ENCODE measurements at regions not wholly inside any gene's neighbourhood (a gene's known extent, or its start where the extent isn't known, plus 50 kb on each side); places are given as distances from the start of the nearest gene placed in this dataset.

DNA sequence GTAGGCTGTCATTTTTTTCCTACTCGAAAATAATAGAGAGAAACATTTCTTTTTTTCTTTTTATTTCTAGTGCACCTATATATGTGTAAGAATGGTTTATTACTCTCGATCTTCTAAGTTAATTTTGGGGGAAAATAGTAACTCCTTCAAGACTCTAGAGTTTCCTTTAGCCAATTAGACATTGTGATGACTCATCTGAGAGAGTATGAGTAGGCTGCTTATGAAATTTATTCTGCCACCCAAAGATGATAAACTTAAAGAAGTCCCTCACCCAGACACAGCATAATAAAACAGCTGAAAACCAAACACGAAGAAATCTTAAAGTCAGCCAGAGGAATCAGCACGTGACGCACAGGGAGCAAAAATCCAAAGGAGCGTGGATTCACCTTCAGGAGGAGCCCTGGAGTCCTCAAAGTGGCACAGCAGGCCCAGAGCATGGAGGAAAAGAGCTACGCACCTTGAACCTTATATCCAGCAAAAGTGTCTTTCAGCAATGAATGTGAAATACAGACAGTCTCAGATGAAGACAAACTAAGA lies 81.9 kb downstream of the ERMARD start:
- Mint-ChIP-seq H3K4me1 (peaks cover 3% of the 10 kb centered on the region), H3K27ac (no peak overlapping the region), H3K36me3 (no peaks in the 10 kb centered on the region), H3K9me3 (peaks cover 13% of the 10 kb centered on the region), H3K4me3 (no peak overlapping the region), H3K27me3 (ENCODE audit: low read depth) (peaks cover 60% of the 10 kb centered on the region)
- DNase-seq (ENCODE audit: low spot score in 2 of 2, unreplicated experiment in 2 of 2): peak in 1 of 2 experiments; percentile 10
- TF ChIP-seq, protein P1, sequence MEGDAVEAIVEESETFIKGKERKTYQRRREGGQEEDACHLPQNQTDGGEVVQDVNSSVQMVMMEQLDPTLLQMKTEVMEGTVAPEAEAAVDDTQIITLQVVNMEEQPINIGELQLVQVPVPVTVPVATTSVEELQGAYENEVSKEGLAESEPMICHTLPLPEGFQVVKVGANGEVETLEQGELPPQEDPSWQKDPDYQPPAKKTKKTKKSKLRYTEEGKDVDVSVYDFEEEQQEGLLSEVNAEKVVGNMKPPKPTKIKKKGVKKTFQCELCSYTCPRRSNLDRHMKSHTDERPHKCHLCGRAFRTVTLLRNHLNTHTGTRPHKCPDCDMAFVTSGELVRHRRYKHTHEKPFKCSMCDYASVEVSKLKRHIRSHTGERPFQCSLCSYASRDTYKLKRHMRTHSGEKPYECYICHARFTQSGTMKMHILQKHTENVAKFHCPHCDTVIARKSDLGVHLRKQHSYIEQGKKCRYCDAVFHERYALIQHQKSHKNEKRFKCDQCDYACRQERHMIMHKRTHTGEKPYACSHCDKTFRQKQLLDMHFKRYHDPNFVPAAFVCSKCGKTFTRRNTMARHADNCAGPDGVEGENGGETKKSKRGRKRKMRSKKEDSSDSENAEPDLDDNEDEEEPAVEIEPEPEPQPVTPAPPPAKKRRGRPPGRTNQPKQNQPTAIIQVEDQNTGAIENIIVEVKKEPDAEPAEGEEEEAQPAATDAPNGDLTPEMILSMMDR (IDR thresholded peaks at IDR 0.05; ENCODE audit: unreplicated experiment): no peak

DNA sequence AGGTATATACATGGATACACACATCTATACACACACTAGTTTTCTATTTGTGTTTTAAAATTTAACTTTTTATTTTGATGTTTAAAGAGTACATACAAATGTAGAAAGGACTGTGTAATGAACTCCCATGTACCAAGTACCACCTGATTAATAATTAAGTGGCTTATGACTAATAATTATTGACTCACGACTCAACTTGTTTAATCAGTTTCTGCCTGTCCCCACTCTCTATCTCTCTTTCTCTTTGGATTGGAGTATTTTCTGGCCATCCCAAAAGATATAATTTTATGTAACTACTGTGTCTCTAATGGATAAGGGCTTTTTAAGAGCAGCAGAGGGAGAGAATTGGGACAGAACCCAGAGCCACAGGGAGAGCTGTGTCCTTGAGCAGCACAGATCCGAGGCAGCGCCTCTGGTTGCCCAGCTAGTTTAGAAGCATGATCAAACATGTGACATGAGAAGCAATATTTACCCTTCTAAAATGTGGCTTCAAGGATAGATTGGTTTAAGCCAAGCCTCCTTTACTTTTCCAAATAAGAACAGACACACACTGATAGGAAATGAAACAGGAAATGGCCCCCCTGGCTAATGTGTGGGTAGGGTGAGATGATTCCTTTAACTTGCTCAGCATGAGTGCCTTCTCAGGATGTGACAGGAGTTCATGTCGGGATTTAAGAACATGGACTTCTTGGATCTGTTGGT lies 81.0 kb downstream of the ERMARD start:
- peaks cover 62% of the 10 kb centered on the region for H3K27me3 Mint-ChIP-seq (ENCODE audit: low read depth)
- peak in 1 of 2 experiments; percentile 29 for DNase-seq (ENCODE audit: low spot score in 2 of 2, unreplicated experiment in 2 of 2)
- TF ChIP-seq, protein P1 (IDR thresholded peaks at IDR 0.05; ENCODE audit: unreplicated experiment): no peak
- H3K9me3 Mint-ChIP-seq: peaks cover 13% of the 10 kb centered on the region
- H3K4me3 Mint-ChIP-seq: no peak overlapping the region
- H3K36me3 Mint-ChIP-seq: no peaks in the 10 kb centered on the region
- peaks cover 3% of the 10 kb centered on the region for H3K4me1 Mint-ChIP-seq
- H3K27ac Mint-ChIP-seq: no peak overlapping the region

DNA sequence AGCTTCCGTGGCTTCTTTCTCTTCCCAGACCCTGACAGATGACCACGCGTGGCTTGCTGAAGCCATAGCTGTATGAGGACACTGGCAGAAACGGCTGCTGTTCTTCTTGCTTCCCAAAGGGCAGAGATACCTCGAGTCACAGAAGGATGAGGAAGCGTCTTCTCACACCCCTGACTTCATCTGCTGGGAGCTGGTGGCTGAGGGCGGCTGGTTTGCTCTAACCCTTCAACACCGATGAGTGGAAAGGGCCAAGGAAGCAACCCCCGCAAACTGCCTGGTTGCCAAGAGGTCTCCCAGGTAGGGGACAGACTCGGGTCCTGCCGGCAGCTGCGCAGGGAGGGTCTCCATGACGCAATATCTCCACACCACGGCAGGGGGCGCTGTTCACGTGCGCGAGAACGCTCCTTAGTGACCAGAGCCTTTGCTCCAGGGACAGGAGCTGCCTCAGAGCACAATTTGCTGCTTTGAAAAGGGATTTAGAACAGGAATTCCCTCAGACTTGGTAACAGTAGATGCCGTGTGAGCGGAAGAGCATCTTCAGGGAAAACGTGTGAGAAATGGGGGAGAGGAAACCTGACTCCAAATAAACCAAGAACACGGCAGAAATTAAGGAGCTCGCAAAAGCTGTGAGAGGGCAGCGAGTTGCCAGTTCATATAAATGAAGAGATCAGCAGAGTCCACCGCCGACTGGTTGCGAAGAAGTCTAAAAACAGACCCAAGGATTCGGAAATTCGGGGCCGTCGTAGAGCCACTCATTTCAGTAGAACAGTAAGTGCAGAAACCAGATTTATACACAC lies 80.2 kb downstream of the ERMARD start:
- Mint-ChIP-seq H3K36me3 (no peaks in the 10 kb centered on the region), H3K9me3 (peaks cover 17% of the 10 kb centered on the region), H3K27me3 (ENCODE audit: low read depth) (peaks cover 62% of the 10 kb centered on the region), H3K4me1 (peaks cover 3% of the 10 kb centered on the region), H3K4me3 (no peak overlapping the region), H3K27ac (no peak overlapping the region)
- DNase-seq (ENCODE audit: low spot score in 2 of 2, unreplicated experiment in 2 of 2): peak; percentile 81 to 95
- TF ChIP-seq, protein P1 (IDR thresholded peaks at IDR 0.05; ENCODE audit: unreplicated experiment): peak; percentile 97
